ENCODE measurements at regions not wholly inside any gene's neighbourhood (a gene's known extent, or its start where the extent isn't known, plus 50 kb on each side); places are given as distances from the start of the nearest gene placed in this dataset.

DNA sequence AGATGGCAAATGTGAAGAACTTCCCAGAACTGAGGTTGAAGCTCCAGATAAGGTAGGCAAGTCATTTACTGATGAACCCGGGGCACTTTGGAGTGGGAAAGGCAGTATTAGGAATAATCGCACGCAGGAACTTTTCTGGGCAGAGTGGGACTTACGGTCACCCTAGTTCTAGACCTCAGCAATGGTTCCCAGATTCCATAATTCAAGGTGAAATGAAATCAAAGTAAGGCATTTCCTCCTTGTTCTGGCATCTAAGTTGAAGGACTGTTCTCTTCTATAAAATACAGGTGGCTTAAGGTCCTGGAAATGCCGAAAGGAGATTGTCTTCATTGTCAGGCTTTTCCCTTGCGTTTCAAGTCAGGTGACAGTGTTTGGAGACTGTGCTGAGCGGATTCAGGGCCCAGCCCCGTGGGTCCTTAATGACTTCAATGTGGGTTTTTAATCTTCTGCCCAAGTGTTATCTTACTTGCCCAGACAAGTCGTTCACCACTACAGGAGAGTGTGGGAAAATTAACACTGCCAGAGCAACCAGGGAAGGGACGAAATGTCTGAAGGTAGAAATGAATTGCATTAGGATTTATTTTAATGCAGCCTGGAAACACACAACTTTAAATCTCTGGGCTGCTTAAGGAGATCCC lies 52.1 kb upstream of the STOX2 start:
- DNase-seq = no peak

DNA sequence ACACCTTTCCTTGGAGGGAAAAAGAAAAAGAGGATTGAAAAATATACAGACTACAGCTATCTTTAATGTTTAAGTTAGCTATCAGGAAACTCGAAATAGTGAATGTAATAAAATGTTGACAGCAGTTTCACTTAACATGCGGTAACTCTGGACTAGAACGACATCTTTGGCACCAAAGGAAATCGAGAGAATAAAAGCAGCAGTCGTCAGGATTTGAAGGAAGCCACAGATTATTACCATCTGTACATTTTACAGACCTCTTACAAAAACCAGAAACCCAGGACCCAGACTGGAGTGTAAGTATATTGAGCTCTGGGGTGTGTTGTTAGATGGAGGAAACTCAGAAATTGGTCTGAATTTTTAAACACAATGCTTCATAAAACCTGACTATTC lies 51.6 kb upstream of the STOX2 start:
- no peak for DNase-seq
